Smooth muscle cell (in vitro differentiated cells): ENCODE measurements at regions not wholly inside any gene's neighbourhood (a gene's known extent, or its start where the extent isn't known, plus 50 kb on each side); places are given as distances from the start of the nearest gene placed in this dataset.
A peak's percentile ranks its signal among the peaks of the same experiment; 100 is the strongest.

Experiments used
- DNase-seq: peaks from one replicate; lab custom pipeline; 2025; ENCODE audit not compliant: unreplicated experiment; lab: John Stamatoyannopoulos, UW
- H2AFZ ChIP-seq: fragments of 200-600 bp; sonication (generic); 2 replicates; pipeline ENCODE4 v1.6.0; 2016; ENCODE audit warnings: antibody characterized with exemption, low read depth, mild to moderate bottlenecking
- H3F3A ChIP-seq: fragments of 200-600 bp; sonication (generic); 2 replicates; pipeline ENCODE4 v1.6.0; 2017; ENCODE audit warnings: antibody characterized with exemption, low read depth
- H3K27ac ChIP-seq: fragments of 200-600 bp; sonication (generic); 2 replicates; pipeline ENCODE4 v1.5.1; 2016; ENCODE audit warnings: low read depth, mild to moderate bottlenecking
- H3K27me3 ChIP-seq: fragments of 200-600 bp; sonication (generic); 2 replicates; pipeline ENCODE4 v1.6.1; 2016; ENCODE audit warnings: low read depth, mild to moderate bottlenecking
- H3K36me3 ChIP-seq: fragments of 200-600 bp; sonication (generic); 2 replicates; pipeline ENCODE4 v1.5.1; 2016; ENCODE audit warnings: low read depth
- H3K4me1 ChIP-seq: fragments of 200-600 bp; sonication (generic); 2 replicates; pipeline ENCODE4 v1.5.1; 2016; ENCODE audit warnings: low read depth
- H3K4me2 ChIP-seq: fragments of 200-600 bp; sonication (generic); 2 replicates; pipeline ENCODE4 v1.6.0; 2016; ENCODE audit warnings: mild to moderate bottlenecking
- H3K4me3 ChIP-seq: fragments of 200-600 bp; sonication (generic); 2 replicates; pipeline ENCODE4 v1.5.1; 2016; ENCODE audit warnings: mild to moderate bottlenecking
- H3K79me2 ChIP-seq: fragments of 200-600 bp; sonication (generic); 2 replicates; pipeline ENCODE4 v1.6.0; 2016; ENCODE audit warnings: low read depth, mild to moderate bottlenecking
- H3K9ac ChIP-seq: fragments of 200-600 bp; sonication (generic); 2 replicates; pipeline ENCODE4 v1.6.0; 2016; ENCODE audit warnings: low read depth
- H3K9me3 ChIP-seq: fragments of 200-600 bp; sonication (generic); replicated peaks from 2 replicates; pipeline ENCODE4 v1.5.1; 2016; ENCODE audit warnings: low read depth
- H4K20me1 ChIP-seq: fragments of 200-600 bp; sonication (generic); 2 replicates; pipeline ENCODE4 v1.6.0; 2016; ENCODE audit warnings: low read depth
- CTCF ChIP-seq: fragments of 200-600 bp; sonication (generic); IDR thresholded peaks from 2 replicates; pipeline ENCODE4 v1.5.1; 2017; ENCODE audit warnings: borderline replicate concordance, mild to moderate bottlenecking, antibody characterized with exemption; ENCODE audit not compliant: insufficient read depth, poor library complexity, severe bottlenecking
- WGBS: methylation state at CpG from one replicate; pipeline ENCODE4 v1.1.7; 2016; ENCODE audit warnings: low lambda C conversion rate; 5-methylcytosine and 5-hydroxymethylcytosine counted together

DNA sequence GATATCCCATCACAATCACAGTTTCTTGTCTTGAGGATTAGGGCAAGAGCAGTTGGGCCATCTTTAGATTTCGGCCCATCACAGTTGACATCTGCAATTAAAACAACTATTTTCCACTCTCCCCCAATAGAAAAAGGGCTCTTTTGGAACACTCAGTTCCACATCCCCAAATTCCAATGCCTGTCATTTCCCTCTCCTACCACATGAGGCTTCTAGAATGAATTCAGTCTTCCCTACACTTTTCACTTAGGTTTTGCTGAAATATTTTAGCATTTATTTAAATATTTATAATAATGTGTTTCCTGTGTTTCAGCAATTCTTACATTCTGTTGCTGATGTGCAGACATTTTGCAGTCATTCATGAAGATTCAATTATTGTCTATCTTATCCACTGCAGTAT is 118.4 kb downstream of the COX18 start:
- Histone ChIP-seq H4K20me1 (no peaks in the 10 kb centered on the region), H3K27me3 (no peaks in the 10 kb centered on the region), H3K27ac (no peak overlapping the region), H3K4me2 (no peak overlapping the region), H3K9ac (no peak overlapping the region), H3F3A (no peaks in the 10 kb centered on the region), H3K9me3 (no peaks in the 10 kb centered on the region), H3K4me3 (no peak overlapping the region), H3K4me1 (peaks cover under 1% of the 10 kb centered on the region), H3K36me3 (no peaks in the 10 kb centered on the region), H2AFZ (no peak overlapping the region), H3K79me2 (no peaks in the 10 kb centered on the region)
- peak; percentile 5 for TF ChIP-seq CTCF
- no peak for DNase-seq
- 50% methylated on average over 1 of the region's 1 CpG for WGBS

DNA sequence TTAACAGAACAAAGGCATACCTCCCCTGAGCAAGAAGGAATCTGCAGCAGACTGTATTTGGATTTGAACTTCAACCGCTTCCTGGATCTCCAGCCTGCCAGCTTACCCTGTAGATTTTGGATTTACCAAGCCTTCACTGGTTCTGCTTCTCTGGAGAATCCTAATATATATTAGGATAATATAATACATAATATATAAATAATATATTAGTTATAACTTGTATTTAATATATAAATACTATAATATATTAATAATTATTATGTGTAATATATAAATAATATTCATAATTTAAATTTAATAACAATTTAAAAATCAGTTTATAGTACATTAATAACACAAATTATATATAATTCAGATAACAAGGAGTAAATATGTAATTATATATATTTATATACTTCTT is 121.4 kb downstream of the COX18 start:
- Histone ChIP-seq H3K9me3 (no peaks in the 10 kb centered on the region), H3K9ac (no peak overlapping the region), H3K4me1 (peaks cover 5% of the 10 kb centered on the region), H3K27ac (no peak overlapping the region), H3K36me3 (no peaks in the 10 kb centered on the region), H3K79me2 (no peaks in the 10 kb centered on the region), H3K4me2 (no peak overlapping the region), H4K20me1 (no peaks in the 10 kb centered on the region), H3F3A (no peaks in the 10 kb centered on the region), H3K4me3 (no peak overlapping the region), H2AFZ (no peak overlapping the region), H3K27me3 (no peaks in the 10 kb centered on the region)
- WGBS = 100% methylated on average over 1 of the region's 1 CpG
- TF ChIP-seq CTCF = no peak
- no peak for DNase-seq

DNA sequence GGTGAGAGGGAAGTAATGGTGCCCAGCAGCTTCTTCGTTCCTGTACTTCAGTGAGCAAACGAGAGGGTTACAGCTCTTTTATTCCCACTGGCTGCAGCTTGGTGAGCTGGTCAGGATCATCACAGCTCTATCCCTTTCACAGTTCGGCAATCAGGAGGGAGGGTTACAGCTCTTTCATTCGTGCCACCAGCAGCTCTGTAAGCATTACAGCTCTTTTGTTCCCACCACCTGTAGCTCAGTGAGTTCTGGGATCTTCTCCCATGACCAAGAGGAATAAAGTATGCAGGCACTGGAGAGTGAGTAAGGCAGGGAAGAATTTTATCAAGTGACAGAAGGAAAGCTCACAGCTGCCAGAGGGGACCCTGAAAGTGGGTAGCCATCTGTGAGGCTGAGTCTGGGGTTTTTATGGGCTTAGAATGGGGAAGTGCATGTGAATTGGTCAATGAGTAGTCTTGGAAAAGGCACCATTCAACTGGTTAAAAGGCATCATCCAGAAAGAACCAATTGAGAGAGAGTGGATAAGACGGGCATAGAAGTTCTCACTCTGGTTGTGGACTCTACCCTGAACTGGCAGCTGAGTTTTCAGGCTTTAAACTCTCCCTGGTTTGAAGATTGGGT is 123.7 kb downstream of the COX18 start:
- Histone ChIP-seq H3K9me3 (no peaks in the 10 kb centered on the region), H3K27ac (no peak overlapping the region), H3K36me3 (no peaks in the 10 kb centered on the region), H3F3A (no peaks in the 10 kb centered on the region), H3K4me3 (no peak overlapping the region), H3K9ac (no peak overlapping the region), H2AFZ (no peak overlapping the region), H3K4me1 (peaks cover 5% of the 10 kb centered on the region), H3K27me3 (no peaks in the 10 kb centered on the region), H3K4me2 (no peak overlapping the region), H4K20me1 (no peaks in the 10 kb centered on the region), H3K79me2 (no peaks in the 10 kb centered on the region)
- WGBS = 67% methylated on average over 5 of the region's 5 CpGs
- no peak for TF ChIP-seq CTCF
- DNase-seq = no peak

DNA sequence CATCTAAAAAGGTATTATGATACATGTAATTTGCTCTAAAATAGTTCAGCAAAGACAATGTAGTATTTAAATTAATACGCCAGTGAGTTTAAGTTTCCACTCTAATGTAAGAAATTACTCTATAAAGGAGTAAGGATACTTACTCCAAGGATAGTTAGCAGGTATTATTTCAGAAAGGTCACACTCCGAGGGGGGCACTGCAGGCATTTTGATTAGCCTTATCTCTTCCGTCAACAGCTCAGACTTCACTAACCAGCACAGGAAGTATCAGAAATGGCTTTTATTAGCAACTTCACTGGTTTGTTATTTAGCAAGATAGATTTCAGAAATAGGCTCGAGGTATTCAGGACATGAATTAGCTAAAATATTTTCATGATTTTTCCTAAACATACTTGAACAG is 127.0 kb downstream of the COX18 start:
- WGBS = 68% methylated on average over 4 of the region's 4 CpGs
- Histone ChIP-seq H3K4me2 (no peak overlapping the region), H3K27me3 (no peaks in the 10 kb centered on the region), H2AFZ (no peak overlapping the region), H3K27ac (no peak overlapping the region), H3K4me3 (no peak overlapping the region), H3K4me1 (peaks cover 5% of the 10 kb centered on the region), H3K36me3 (no peaks in the 10 kb centered on the region), H3F3A (no peaks in the 10 kb centered on the region), H3K9ac (no peak overlapping the region), H3K9me3 (no peaks in the 10 kb centered on the region), H3K79me2 (no peaks in the 10 kb centered on the region), H4K20me1 (no peaks in the 10 kb centered on the region)
- no peak for TF ChIP-seq CTCF
- DNase-seq = no peak
